ENCODE measurements at regions not wholly inside any gene's neighbourhood (a gene's known extent, or its start where the extent isn't known, plus 50 kb on each side); places are given as distances from the start of the nearest gene placed in this dataset.

- FAIRE-seq, result no peak
Measured at GRCh38 chr20:50337521-50338466, 147.2 kb downstream of the CEBPB start.

GRCh38 chr20:50338479-50339391, 148.1 kb downstream of the CEBPB start:
- TF ChIP-seq SPI1 (IDR thresholded peaks at IDR 0.05; ENCODE audit: low read depth, low read length) (peak; percentile 51; the same call in 1 of the 2 replicates), POLR2AphosphoS5 (IDR thresholded peaks at IDR 0.05; ENCODE audit: low read depth, low read length) (no peak)
- DNase-seq (ENCODE audit: insufficient read length, low spot score), result peak; percentile 60
- peak; percentile 91 for FAIRE-seq

More at GRCh38 chr20:50337521-50338466, 147.2 kb downstream of the CEBPB start:
- DNase-seq (ENCODE audit: insufficient read length, low spot score), result no peak
- TF ChIP-seq POLR2A (IDR thresholded peaks at IDR 0.05; ENCODE audit: low read depth, low read length) (no peak), POLR2AphosphoS5 (IDR thresholded peaks at IDR 0.05; ENCODE audit: low read depth, low read length) (no peak)

DNA sequence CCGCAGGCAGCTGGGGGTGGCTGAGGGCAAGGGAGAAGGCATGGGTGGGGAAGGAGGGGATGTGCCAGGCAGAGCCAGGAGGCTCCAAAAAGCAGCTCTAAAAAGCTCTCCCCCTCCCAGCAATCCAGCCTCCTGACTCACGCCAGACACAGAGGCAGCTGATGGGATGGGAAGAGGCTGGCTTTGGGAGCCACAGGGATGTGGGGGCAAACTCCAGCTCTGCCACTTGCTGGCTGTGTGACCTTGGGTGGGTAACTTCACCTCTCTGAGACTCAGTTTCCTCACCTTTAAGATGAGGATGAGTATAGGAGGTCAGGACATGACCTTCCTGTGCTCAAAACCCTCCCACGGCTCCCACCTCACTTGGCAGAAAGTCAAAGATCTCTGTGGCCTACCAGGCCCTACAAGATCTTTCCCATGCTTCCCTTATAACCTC, 148.9 kb downstream of the CEBPB start:
- TF ChIP-seq POLR2AphosphoS5 (IDR thresholded peaks at IDR 0.05; ENCODE audit: low read depth, low read length), result no peak
- TF ChIP-seq SPI1 (IDR thresholded peaks at IDR 0.05; ENCODE audit: low read depth, low read length), result no peak
- TF ChIP-seq POLR2A (IDR thresholded peaks at IDR 0.05; ENCODE audit: low read depth, low read length), result no peak
- no peak for TF ChIP-seq POU2F2 (IDR thresholded peaks at IDR 0.05; ENCODE audit: low read depth, low read length)
- TF ChIP-seq PAX5 (IDR thresholded peaks at IDR 0.05; ENCODE audit: insufficient read depth, low read length, severe bottlenecking), result no peak
- no peak for TF ChIP-seq TAF1 (IDR thresholded peaks at IDR 0.05; ENCODE audit: low read depth, low read length)
- DNase-seq (ENCODE audit: insufficient read length, low spot score) (no peak), FAIRE-seq (peak; percentile 43)

GRCh38 chr20:50340541-50340940, 149.9 kb downstream of the CEBPB start:
- no peak for DNase-seq (ENCODE audit: insufficient read length, low spot score)
- TF ChIP-seq POLR2A (IDR thresholded peaks at IDR 0.05; ENCODE audit: low read depth, low read length) (no peak), PAX5 (IDR thresholded peaks at IDR 0.05; ENCODE audit: insufficient read depth, low read length, severe bottlenecking) (no peak), POLR2AphosphoS5 (IDR thresholded peaks at IDR 0.05; ENCODE audit: low read depth, low read length) (no peak), POU2F2 (IDR thresholded peaks at IDR 0.05; ENCODE audit: low read depth, low read length) (no peak), SPI1 (IDR thresholded peaks at IDR 0.05; ENCODE audit: low read depth, low read length) (no peak), TAF1 (IDR thresholded peaks at IDR 0.05; ENCODE audit: low read depth, low read length) (no peak)
- no peak for FAIRE-seq

GRCh38 chr20:50341050-50341449, 150.4 kb downstream of the CEBPB start:
- DNase-seq (ENCODE audit: insufficient read length, low spot score), result no peak
- no peak for FAIRE-seq
- TF ChIP-seq TAF1 (IDR thresholded peaks at IDR 0.05; ENCODE audit: low read depth, low read length), result no peak
- TF ChIP-seq POLR2A (IDR thresholded peaks at IDR 0.05; ENCODE audit: low read depth, low read length), result no peak
- TF ChIP-seq POU2F2 (IDR thresholded peaks at IDR 0.05; ENCODE audit: low read depth, low read length), result no peak
- TF ChIP-seq POLR2AphosphoS5 (IDR thresholded peaks at IDR 0.05; ENCODE audit: low read depth, low read length), result no peak
- no peak for TF ChIP-seq PAX5 (IDR thresholded peaks at IDR 0.05; ENCODE audit: insufficient read depth, low read length, severe bottlenecking)
- no peak for TF ChIP-seq SPI1 (IDR thresholded peaks at IDR 0.05; ENCODE audit: low read depth, low read length)

DNA sequence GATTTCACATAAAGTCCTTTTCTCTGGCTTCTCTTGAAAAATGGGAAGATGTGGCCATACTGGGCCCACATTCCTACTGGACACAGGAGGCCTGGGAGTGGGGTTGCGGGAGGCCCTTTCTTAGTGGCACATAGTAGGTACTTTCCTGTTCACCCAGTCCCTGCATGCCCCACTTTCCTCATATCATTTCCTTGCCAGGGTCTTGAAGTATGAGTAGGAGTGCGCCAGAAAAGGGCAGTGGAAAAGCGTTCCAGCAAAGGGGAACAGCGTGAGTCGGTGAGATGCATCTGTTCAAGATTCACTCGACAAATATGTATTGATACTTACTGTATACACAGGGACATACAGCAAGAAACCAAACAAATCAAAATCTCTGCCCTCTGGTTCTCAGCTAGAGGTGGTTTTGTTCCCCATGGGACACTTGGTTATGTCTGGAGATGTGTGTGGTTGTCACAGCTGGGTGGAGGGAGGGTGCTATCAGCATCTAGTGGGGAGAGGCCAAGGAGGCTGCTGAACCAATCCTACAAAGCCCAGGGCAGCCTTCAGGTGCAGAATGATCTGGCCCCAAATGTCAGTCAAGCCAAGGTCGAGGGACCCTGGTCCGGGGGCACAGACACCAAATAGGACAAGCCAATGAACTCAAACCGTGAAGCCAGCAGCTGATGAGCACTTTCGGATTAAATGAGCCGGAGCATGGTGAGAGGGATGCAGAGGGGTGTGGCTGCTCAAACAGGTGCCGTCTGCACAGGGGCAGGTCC, 151.4 kb downstream of the CEBPB start:
- no peak for TF ChIP-seq SPI1 (IDR thresholded peaks at IDR 0.05; ENCODE audit: low read depth, low read length)
- DNase-seq (ENCODE audit: insufficient read length, low spot score) (no peak), FAIRE-seq (no peak)

DNA sequence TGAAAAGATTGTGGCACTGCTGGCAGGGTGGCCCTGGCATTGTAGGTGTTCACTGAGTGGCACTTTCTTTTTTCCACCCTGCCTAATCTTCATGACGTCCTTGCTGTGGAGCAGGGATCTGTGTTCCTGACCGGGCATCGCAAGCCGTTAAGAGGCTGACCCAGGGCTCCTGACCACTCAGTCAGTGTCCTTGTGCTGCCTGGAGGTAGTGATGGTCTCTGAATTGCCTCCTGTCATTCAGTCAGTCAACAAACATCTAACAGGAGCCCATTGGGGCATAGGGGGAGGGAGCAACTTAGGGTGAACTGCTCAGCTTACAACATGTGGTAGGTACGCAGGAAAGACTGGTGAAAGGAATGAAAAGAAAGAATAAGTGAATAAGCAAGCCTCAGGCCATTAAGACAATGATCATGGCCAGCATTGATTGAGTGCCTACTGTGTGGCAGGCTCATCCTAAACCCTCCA, 152.0 kb downstream of the CEBPB start:
- DNase-seq (ENCODE audit: insufficient read length, low spot score), result no peak
- no peak for FAIRE-seq
- TF ChIP-seq SPI1 (IDR thresholded peaks at IDR 0.05; ENCODE audit: low read depth, low read length) (no peak), PAX5 (IDR thresholded peaks at IDR 0.05; ENCODE audit: insufficient read depth, low read length, severe bottlenecking) (no peak), POU2F2 (IDR thresholded peaks at IDR 0.05; ENCODE audit: low read depth, low read length) (no peak), POLR2A (IDR thresholded peaks at IDR 0.05; ENCODE audit: low read depth, low read length) (no peak), TAF1 (IDR thresholded peaks at IDR 0.05; ENCODE audit: low read depth, low read length) (no peak), POLR2AphosphoS5 (IDR thresholded peaks at IDR 0.05; ENCODE audit: low read depth, low read length) (no peak)

DNA sequence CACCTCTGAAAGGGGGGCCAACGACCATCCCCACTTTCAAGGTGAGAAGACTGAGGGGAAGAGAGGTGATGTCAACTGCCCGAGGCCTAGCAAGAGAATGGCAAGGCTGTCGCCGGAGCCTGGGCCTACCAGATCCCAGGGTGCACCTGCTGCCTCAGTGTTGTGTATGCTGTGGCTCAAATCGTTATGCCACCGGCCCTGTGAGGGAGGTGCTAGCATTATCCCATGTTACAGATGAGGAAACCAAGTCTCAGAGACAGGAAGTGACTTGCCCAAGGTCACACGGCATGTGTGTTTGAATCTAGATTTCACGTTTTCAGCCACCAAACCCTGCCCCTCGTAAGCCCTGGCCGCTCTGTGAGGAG, 152.5 kb downstream of the CEBPB start:
- DNase-seq (ENCODE audit: insufficient read length, low spot score) (no peak), FAIRE-seq (no peak)
- TF ChIP-seq POLR2A (IDR thresholded peaks at IDR 0.05; ENCODE audit: low read depth, low read length) (no peak), TAF1 (IDR thresholded peaks at IDR 0.05; ENCODE audit: low read depth, low read length) (no peak), PAX5 (IDR thresholded peaks at IDR 0.05; ENCODE audit: insufficient read depth, low read length, severe bottlenecking) (no peak), POLR2AphosphoS5 (IDR thresholded peaks at IDR 0.05; ENCODE audit: low read depth, low read length) (no peak), POU2F2 (IDR thresholded peaks at IDR 0.05; ENCODE audit: low read depth, low read length) (no peak), SPI1 (IDR thresholded peaks at IDR 0.05; ENCODE audit: low read depth, low read length) (no peak)
